Anterior cingulate cortex (tissue), 58 donors: ENCODE measurements at regions not wholly inside any gene's neighbourhood (a gene's known extent, or its start where the extent isn't known, plus 50 kb on each side); places are given as distances from the start of the nearest gene placed in this dataset.

Experiments used
- DNase-seq, 58 donors: peaks; one replicate each; lab custom pipeline; 2025; lab: John Stamatoyannopoulos, UW

- DNase-seq = no peak
These were observed 78.4 kb downstream of the RNASET2 start for GRCh38 chr6:166877906-166878305.

DNA sequence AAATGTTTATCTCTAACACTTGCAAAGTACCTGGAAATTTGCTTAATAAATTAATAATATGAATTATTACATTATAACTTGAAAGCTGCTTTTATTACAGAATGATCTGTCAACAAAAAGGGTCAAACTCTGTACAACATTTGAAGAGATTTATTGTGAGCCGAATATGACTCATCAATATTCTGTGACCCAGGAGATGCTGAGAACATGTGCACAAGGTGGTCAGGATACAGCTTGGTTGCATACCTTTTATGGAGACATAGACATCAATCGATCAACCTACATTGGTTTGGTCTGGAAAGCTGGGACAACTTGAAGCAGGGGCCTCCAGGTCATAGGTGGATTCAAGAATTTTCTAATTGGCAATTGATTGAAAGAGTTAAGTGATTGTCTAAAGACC is 79.0 kb downstream of the RNASET2 start:
- DNase-seq = no peak

DNA sequence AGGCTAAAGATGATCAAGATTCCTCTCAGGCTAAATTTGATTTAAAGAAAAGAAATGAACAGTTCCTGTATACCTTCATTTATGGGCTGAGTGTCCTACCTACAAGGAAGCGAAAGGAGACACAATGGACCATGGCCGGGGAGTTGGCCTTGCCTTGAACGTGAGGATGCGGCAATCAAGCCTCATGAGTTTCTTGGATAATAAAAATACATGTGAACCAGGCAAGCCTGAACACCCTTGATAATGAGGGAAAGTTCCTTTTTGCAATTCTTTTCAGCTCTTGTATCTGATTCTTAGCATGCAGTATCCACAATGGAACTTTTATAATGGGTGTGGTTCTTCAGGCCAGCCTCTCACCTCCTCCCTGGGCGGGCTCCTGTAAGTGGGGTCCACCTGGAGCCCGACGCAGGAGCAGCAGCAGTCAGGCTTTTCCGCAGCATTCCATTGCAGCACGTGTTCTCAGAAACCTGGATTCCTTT is 83.8 kb downstream of the RNASET2 start:
- no peak for DNase-seq

DNA sequence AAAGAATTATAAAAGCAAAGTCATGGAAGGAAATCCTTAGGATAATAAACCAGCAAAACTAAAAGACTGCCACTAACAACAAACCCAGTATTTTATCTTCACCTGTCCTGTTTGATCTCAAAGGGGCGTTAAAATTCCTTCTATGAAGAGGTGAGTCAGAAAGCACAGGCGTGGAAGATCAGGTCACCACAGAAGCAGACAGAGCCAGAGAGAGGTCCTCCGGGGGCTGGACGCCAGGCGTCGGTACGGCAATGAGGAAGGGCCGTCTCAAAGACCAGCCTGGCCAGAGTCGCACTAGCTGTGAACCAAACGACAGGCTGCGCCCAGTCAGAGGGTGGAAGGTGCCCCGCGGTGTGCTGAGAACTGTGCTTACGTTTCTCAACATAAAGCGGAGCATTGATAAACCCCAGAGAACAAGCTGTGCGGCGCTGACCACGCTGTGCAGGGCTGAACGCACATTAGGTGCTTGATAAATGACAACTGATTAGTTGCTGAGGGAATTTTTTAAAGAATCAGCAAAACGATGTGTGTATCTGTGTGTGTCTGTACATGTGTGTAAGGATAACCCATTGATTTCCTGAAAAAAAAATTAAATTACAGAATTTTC is 85.6 kb downstream of the RNASET2 start:
- DNase-seq = no peak

DNA sequence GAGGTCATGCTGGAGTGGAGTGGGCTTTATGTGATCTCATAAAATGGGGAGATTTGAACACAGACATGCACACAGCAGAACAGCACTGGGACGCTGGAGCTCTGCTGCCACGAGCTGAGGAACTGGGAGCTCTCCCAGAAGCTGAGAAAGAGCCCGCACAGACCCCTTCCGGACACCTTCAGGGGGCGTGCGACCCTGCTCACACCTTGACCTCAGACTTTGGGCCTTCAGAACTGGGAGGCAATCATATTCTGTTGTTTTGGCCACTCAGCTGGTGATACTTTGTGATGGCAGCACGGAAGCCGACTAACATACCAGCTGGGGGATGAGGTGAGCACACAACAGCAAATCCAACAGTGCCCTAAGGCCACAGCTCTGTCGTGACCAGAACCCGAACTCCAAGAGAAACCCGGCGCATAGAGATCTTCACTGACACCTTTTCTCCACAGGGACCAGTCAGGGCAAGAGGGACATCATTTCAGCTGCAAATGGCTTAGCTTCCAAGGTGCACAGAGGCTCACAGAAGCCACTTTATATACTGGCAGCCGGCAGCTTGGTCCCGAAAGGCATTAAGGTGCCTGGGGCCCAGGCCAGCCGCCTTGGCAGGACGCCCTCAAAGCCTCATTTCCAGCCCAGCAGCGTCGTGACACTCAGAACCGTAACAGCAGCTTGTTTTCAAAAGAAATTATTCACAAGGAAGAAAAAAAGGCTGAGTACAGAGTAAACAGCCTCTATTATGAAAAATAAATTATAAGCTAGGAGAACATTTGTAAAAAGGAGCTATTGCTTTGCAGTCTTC is 89.3 kb downstream of the RNASET2 start:
- DNase-seq = peak in 39 of 58 donors; percentile 24 to 80 (median 52)

- DNase-seq = peak in 9 of 58 donors; percentile 24 to 67 (median 41)
These were observed 92.0 kb downstream of the RNASET2 start for GRCh38 chr6:166864333-166864732.

GRCh38 chr6:166862978-166863530 is 93.3 kb downstream of the RNASET2 start:
- DNase-seq = no peak

GRCh38 chr6:166862287-166862977 is 93.9 kb downstream of the RNASET2 start:
- peak in 40 of 58 donors; percentile 32 to 87 (median 60) for DNase-seq

DNA sequence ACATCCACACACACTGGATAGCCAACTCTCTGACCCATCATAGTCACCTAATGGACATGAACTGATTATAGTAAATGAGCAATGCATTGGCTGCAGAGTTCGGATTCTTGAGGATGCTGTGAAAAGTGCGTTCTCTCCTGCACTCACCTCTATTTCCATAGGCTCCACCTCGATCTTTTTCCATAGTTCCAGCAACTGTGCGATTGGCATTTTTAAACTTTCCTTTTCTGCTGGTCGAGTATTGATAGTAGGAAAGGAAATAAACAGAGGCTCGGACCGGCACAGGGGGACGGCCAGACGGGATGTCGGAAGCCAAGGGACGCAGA is 94.4 kb downstream of the RNASET2 start:
- no peak for DNase-seq

GRCh38 chr6:166861304-166861703 is 95.0 kb downstream of the RNASET2 start:
- no peak for DNase-seq

DNA sequence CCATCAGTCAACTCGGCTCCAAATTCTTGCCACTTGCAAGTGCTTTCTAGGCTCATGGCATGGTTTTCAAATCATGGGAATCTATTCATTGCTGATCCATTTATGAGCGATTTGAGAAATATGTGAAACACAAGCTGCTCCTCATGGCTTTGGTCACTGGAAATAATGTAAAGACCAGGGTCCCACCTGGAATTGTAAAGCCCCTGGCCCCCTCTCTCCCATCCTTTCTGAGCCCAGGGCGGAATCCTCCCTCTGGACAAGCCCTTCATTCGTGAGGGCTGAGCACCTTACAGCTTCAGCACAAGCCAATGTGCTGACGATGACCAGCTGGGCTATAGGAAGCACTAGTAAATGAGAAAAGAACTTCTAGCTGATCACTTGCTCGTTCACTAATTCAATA is 96.0 kb downstream of the RNASET2 start:
- no peak for DNase-seq

- no peak for DNase-seq
These were observed 100.9 kb downstream of the RNASET2 start for GRCh38 chr6:166855416-166855815.

- DNase-seq = no peak
These were observed 102.7 kb downstream of the RNASET2 start for GRCh38 chr6:166853371-166854325.

DNA sequence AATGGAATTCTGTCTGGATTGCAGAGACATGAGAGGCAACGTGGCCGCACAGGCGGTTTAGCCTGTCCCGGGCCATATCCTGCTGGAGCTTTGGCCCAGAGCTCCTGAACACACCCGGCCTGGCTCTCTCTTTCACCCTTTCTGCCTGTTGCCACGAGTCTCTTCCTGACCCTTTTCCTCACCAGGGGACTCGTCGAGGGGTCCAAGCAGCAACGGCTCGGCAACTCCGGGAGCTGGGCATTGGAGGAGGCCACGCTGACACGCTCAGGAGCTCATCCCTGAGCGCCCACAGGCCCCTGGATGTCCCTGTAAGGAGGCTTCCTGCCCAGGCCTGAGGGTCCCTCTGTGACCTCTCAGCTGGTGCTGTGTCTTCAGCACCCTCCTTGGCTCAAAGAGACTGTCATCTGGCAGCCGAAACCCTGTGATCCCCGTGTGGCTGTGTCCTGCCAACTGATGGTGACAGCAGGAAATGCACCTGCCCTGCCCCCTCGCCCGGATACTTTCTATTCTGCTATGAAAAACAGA is 103.8 kb downstream of the RNASET2 start:
- DNase-seq = peak in 1 of 58 donors; percentile 20

- DNase-seq = peak in 2 of 58 donors; percentile 18 to 25
These were observed 104.4 kb downstream of the RNASET2 start for GRCh38 chr6:166851911-166852310.

DNA sequence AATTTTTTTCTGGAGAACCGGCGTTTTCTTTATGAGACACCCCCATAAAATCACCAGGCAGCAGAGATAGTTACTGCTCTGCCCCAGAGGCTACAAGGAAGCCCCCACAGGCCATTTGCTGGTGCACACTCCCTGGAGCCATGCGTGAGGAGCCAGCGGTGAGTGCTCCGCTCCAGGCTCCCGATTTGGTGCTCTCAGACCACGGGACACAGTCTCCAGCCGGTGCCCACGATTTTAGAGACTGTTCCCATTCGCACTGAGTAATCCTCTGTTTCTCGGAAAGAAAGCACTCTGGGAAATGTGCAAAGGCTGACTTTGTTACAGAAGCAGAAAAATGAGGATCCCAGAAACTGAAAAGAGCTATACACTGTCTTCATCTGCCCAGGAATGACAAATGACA is 104.9 kb downstream of the RNASET2 start:
- DNase-seq = peak in 16 of 58 donors; percentile 18 to 55 (median 29)

- DNase-seq = no peak
These were observed 105.7 kb downstream of the RNASET2 start for GRCh38 chr6:166850677-166851076.

DNA sequence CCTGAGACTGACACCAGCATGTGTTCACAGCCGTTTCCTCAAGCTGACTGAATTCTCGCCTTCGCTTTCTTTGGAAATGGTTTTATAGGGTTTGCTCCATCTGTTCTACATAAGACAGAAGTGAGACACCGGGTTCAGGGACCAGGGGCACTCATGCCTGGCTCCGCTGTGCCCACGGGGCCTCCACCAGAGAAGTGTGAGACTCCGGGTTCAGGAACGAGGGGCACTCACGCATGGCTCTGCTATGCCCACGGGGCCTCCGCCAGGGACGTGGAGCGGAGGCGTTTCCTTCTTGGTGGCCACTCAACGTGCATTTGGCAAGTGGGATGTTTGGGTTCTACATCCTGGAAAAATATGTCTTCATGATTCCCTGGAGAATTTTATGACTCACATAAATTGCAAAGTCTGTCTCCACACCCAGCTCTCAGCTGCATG is 106.6 kb downstream of the RNASET2 start:
- peak in 1 of 58 donors; percentile 35 for DNase-seq

DNA sequence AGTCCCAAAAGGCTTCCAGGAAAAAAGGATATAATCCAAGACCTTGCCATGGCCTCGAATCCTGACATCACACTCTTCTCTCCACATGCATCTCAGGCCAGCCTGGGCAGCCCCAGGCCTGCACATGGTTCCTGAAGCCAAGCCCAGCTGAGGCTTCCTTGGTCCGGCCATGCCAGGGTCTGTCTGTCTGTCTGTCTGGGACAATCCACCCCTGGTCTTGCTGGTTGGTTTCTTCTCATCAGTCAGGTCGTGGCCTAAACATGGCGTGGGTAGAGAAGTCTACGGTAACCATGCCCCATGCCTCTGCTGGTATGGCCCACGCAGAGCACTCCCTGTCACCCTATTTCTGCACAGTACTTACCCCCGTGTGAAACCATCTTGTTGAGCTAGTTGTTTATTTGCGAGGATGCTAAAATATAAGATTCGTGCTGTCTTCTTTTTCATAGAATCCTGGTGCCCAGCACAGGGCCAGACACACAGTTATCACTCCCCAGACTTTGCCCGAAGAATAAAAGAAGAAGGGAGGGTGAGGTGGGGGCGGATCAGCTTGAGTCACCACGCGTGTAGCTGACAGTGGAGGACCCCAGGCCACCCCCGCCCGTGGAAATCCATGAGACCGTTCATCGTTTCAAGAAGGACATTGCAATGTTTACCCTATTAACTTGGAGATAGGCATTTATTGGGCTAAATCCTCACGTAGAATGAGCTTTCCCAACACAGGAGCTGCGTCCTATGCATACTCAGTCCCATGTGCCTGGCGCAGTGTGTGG is 107.2 kb downstream of the RNASET2 start:
- DNase-seq = no peak
